Pancreas (tissue), 10 donors: ENCODE measurements at regions not wholly inside any gene's neighbourhood (a gene's known extent, or its start where the extent isn't known, plus 50 kb on each side); places are given as distances from the start of the nearest gene placed in this dataset.

Experiments
- ATAC-seq, 4 donors: fragments of 200-7000 bp; cut with Tn5 transposase; one replicate each; pipeline versions ENCODE4 v1.8.0 to v1.9.1; 2020; ENCODE audit warnings: mild to moderate bottlenecking in 4 of 4, moderate library complexity in 4 of 4
- DNase-seq, 6 donors: peaks; one replicate each; pipeline ENCODE4 v3.0.0-alpha.2; 2020
- FAIRE-seq: peaks from 2 replicates; lab custom pipeline; 2012; peaks lifted over from hg19 to GRCh38; lab: Jason Lieb, UNC
- H3K27ac ChIP-seq, 4 donors: fragments of 200-600 bp; sonication (generic); 1 replicate in 3 of 4; 2 replicates in 1 of 4; pipeline versions ENCODE4 v1.5.0 to v1.8.0; 2020
- H3K27me3 ChIP-seq, 4 donors: fragments of 200-600 bp; one replicate each; pipeline ENCODE4 v1.8.0; 2021
- H3K36me3 ChIP-seq, 3 donors: fragments of 200-600 bp; sonication (generic) in 1 of 3; one replicate each; pipeline versions ENCODE4 v1.5.0 to v1.8.0; 2020 to 2021
- H3K4me1 ChIP-seq, 3 donors: fragments of 200-600 bp; one replicate each; pipeline ENCODE4 v1.8.0; 2021
- H3K4me3 ChIP-seq, 4 donors: fragments of 200-600 bp; sonication (generic) in 2 of 4; one replicate each; pipeline versions ENCODE4 v1.5.0 to v1.8.0; 2020 to 2021
- H3K9me3 ChIP-seq, 4 donors: fragments of 200-600 bp; one replicate each; pipeline ENCODE4 v1.8.0; 2021
- CTCF ChIP-seq, 4 donors: fragments of 200-600 bp; sonication (generic) in 3 of 4; IDR thresholded peaks; one replicate each; pipeline versions ENCODE4 v1.5.0 to v1.8.0; 2021; ENCODE audit warnings: antibody characterized with exemption in 4 of 4
- WGBS, 2 donors: extraction: QIAGEN DNeasy Blood & Tissue Kit; methylation state at CpG; one replicate each; pipeline ENCODE4 v1.1.7; 2013; 5-methylcytosine and 5-hydroxymethylcytosine counted together
- intact Hi-C, 3 donors: fragments of 100-400 bp; cut with DNase I; formaldehyde crosslinking; loops; one replicate each; pipeline versions ENCODE4 v1.11.1 to v1.14.2; 2022
- donor health status: healthy with polysubstance abuse.
- donor health status: DM: no; HTN: no; CAD: no; lungs with moderate emphysema.
- donor health status: DM: no; HTN: no; CAD: no.
- donor health status: control.
- donor health status: control.
- donor health status: Bipolar disorder and iron deficiency.
- donor health status: DM: yes; HTN: yes; CAD: no.
- donor health status: DM: no; HTN: no; CAD: no.
- donor health status: DM: no; HTN: no; CAD: no.
- donor health status: DM: yes; HTN: yes; CAD: no.

GRCh38 chr4:126937846-126938422 lies 694.8 kb upstream of the INTU start:
- intact Hi-C loops: no loop called here

GRCh38 chr4:126939401-126939800 lies 693.4 kb upstream of the INTU start:
- H3K36me3 ChIP-seq: no peaks in the 10 kb centered on the region
- FAIRE-seq: no peak
- DNase-seq: no peak
- no peaks in the 10 kb centered on the region for H3K4me1 ChIP-seq
- no peak for TF ChIP-seq CTCF (IDR thresholded peaks at IDR 0.05)
- no peaks in the 10 kb centered on the region for H3K27me3 ChIP-seq
- intact Hi-C loops: no loop called here
- WGBS, 2 donors: 33 to 43% methylated on average over 2 of the region's 2 CpGs
- no peak for ATAC-seq
- H3K9me3 ChIP-seq: no peaks in the 10 kb centered on the region
- no peak overlapping the region for H3K4me3 ChIP-seq
- H3K27ac ChIP-seq: no peak overlapping the region

More at GRCh38 chr4:126937846-126938422, 694.8 kb upstream of the INTU start:
- FAIRE-seq (no peak), ATAC-seq (no peak), DNase-seq (no peak)
- H3K27me3 ChIP-seq: no peaks in the 10 kb centered on the region
- no peak overlapping the region for H3K27ac ChIP-seq
- no peaks in the 10 kb centered on the region for H3K4me1 ChIP-seq
- no peak for TF ChIP-seq CTCF (IDR thresholded peaks at IDR 0.05)
- no peaks in the 10 kb centered on the region for H3K9me3 ChIP-seq
- 61 to 74% methylated on average over 2 of the region's 2 CpGs for WGBS, 2 donors
- no peaks in the 10 kb centered on the region for H3K36me3 ChIP-seq
- no peak overlapping the region for H3K4me3 ChIP-seq

- Histone ChIP-seq H3K4me3 (no peak overlapping the region), H3K4me1 (no peaks in the 10 kb centered on the region), H3K9me3 (no peaks in the 10 kb centered on the region), H3K36me3 (no peaks in the 10 kb centered on the region), H3K27ac (no peak overlapping the region), H3K27me3 (no peaks in the 10 kb centered on the region)
- WGBS, 2 donors: 45 to 55% methylated on average over 3 of the region's 3 CpGs
- DNase-seq: no peak
- intact Hi-C loops: no loop called here
- no peak for TF ChIP-seq CTCF (IDR thresholded peaks at IDR 0.05)
- FAIRE-seq: no peak
- ATAC-seq: no peak
These were observed 685.2 kb upstream of the INTU start for GRCh38 chr4:126947536-126947935.

GRCh38 chr4:126954537-126955291 lies 678.0 kb upstream of the INTU start:
- no peak for DNase-seq
- Histone ChIP-seq H3K27me3 (no peaks in the 10 kb centered on the region), H3K36me3 (no peaks in the 10 kb centered on the region), H3K4me1 (no peaks in the 10 kb centered on the region), H3K27ac (no peak overlapping the region), H3K4me3 (no peak overlapping the region), H3K9me3 (no peaks in the 10 kb centered on the region)
- WGBS, 2 donors: 69 to 88% methylated on average over 5 of the region's 5 CpGs
- ATAC-seq: no peak
- FAIRE-seq: no peak
- no peak for TF ChIP-seq CTCF (IDR thresholded peaks at IDR 0.05)
- intact Hi-C loops: no loop called here
